SHP77 (cell line): ENCODE measurements at regions not wholly inside any gene's neighbourhood (a gene's known extent, or its start where the extent isn't known, plus 50 kb on each side); places are given as distances from the start of the nearest gene placed in this dataset.
A peak's percentile ranks its signal among the peaks of the same experiment; 100 is the strongest.
"Not testable (repeated sequence)": the region's sequence is repeated elsewhere in the genome, so short reads cannot be mapped to it uniquely, and the experiment has no call there.

Source experiments
- DNase-seq, 2 experiments: peaks; one replicate each; lab custom pipeline; 2025; lab: John Stamatoyannopoulos, UW

DNA sequence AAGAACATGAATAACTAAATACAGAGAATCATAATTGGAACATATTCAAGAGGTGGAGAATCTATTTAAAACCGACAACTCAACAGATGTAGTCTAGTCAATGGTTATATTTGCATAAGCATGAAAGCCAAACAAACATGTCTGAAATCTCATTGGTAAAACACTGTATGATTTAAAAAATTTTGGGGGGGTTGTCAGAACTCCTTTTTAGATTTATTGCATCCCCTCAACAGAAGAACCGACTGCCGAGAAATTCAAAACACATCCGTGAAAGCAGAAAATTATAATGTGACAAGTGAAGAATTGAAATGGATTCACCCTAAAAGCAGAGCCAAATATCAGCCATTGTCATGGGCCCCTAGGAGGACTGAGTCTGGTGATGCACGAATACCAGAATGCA lies 633.4 kb upstream of the KCNMB2 start:
- no peak for DNase-seq

DNA sequence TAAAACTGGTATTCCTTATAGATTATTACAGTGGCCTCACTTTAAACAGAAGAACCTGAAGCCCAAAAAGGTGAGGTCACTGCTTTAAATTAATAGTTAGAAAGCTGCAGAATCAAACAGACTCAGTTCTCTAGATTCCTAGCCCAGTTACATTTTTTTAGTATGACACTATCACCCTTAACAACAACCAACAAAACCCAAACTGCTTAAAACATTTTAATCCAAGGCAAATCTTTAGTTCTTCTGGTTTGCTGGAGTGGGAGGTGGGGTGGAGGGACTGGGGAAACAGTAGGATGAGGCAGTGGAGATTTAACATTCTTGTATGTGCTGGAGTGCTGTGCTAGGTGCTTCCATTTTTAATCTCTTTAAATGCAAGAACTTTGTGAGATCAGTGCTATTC lies 631.6 kb upstream of the KCNMB2 start:
- no peak for DNase-seq

DNA sequence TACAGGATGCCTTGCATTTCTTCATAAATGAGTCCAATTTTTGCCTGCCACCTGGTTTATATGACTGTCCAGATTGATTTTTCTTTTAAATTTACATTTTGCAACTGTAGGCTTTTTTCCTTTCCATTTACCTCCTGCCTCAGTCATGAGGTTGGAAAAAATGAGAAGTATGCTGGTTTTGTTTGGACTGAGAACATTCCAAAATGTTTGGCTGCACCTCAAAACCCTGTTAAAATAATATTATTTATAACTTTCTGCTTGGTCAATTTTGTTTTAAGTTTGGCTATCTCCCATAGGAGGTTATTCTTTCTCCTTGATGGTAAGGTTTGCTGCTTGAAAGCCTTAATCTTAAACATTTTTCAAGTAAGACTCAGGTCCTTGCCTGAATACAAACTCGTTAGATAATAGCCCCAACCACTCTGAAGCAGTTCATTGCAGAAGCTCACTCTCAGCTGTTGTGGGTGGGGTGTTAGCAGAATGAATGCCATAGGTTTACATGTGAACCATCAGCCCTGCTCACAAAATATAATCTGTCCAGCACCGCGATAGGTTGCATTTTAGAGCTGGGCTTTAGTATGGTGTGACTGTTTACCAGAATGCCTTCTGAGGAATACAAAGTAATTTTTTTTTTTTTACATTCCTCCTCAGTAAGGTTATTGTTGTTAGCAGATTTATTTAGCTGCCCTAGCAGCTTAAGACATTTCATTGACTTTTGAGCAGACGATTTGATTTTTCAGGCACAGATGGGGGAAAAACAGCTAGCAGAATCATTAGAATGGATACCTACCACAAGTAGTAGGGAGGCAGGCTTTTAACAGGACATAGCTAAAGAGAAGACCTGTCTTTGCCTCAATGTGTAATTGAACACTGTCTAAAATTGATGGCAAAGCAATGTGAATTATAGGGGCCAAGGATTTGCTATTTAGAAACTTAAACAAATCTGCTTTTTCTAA lies 630.8 kb upstream of the KCNMB2 start:
- DNase-seq, result no peak

DNA sequence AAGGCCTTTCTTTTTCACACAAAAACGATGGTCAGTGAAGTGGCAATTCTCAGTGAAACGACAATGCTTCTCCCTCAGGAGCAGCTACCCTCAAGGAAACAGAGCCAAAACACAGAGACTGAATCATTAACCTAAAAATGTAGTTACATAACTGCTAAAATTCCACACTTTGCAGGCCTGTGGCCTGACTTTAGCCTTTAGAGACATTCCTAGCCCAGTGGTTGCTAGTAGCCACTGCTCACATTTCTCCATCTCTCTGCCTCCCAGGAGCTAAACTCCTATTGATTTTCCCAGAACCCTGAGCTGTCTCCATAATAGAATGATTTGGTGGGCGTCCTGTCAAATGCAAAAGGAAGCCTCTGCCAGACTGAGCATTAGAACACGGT lies 630.1 kb upstream of the KCNMB2 start:
- DNase-seq, result no peak

DNA sequence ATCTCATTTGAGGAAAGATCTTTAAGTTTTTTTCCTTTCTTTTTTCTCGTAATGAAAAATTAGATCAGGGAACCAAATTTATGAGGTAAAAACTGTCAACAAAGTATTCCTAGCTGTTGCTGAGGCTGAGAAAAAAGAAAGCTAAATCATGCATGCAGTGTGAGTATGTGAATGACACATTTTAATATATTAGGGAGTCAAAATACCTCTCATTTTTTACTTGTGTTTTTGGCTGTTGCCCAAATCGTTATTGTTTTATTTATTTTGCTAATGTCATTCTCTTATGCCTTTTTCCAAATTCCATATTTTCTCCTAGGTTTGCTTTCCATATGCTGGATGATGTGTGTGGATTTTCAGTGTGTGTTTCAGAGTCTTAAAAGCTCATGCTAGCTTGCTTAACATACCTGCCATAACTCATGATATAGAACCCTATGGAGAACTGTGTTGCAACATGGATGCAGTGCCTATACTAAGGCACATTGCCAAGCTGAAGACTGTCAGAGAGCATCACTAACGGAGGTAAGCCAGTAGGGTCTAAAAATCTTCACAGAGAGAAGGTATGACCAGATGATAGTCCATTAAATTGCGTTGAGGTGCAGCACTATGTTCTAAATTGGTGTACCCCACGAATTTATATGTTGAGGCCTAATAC lies 629.5 kb upstream of the KCNMB2 start:
- no peak for DNase-seq

DNA sequence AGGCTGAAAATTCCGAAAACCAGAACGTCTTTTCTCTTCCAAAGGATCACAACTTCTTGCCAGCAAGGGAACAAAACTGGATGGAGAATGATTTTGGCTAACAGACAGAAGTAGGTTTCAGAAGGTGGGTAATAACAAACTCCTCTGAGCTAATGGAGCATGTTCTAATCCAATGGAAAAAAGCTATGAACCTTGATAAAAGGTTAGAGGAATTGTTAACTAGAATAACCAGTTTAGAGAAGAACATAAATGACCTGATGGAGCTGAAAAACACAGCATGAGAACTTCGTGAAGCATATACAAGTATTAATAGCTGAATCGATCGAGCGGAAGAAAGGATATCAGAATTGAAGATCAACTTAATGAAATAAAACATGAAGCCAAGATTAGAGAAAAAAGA lies 626.7 kb upstream of the KCNMB2 start:
- DNase-seq, result not testable (repeated sequence)

DNA sequence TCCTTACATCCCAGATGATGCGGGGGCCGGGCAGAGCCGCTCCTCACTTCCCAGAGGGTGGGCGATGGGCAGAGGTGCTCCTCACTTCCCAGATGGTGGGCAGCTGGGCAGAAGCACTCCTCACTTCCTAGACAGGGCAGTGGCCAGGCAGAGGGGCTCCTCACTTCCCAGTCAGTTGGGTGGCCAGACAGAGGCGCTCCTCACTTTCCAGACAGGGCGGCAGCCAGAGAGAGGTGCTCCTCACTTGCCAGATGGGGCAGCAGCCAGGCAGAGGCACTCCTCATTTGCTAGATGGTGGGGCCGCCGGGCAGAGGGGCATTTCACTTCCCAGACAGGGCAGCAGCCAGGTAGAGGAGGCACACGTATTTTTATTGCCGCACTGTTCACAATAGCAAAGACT lies 622.0 kb upstream of the KCNMB2 start:
- DNase-seq, result no peak

DNA sequence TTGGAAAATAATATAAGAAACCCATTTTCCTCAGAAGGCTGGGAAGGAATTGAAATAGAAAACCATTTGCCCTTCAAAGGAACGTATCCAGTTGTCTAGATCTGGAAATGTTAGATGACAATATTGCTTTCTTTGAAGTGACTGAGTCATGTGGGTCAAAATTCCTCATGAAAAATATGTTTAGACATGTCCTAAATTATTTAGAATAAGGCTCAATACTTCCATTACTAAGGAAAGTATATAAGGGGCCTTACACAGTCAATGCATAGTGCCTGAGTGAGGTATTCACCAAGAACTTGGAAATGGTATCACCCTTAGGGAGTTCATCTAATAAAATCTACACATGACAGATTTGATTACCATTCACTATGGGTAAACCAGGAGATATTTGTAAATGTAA lies 619.8 kb upstream of the KCNMB2 start:
- no peak for DNase-seq

DNA sequence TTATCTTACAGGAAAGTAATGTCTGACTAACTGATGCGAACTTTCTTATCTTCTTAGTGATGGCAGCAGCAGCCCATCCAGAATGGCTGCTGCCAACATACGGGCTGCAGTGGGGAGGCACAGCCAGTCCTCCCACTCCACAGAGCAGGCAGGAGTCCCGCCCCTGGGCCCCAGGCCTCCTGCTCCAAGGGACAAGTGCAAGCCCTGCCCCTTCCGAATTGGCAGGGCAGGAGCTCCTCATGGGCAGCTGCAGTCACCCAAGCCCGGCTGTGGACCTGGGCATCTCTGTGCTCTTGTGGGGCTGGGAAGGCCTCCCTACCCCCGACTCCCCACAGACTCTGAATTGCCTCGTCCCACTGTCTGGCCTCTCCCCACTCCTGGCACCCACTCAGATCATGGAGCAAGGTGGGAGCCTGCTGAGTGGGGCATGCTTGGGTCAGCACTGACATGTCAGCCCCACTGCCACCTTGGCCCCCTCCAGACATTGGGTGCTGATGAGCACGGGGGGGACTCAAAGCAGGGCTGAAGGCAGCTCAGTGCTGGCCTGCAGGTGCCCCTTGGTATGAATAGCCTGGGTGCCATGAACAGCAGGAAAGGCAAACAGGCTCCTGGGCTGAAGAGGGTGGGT lies 618.9 kb upstream of the KCNMB2 start:
- no peak for DNase-seq

DNA sequence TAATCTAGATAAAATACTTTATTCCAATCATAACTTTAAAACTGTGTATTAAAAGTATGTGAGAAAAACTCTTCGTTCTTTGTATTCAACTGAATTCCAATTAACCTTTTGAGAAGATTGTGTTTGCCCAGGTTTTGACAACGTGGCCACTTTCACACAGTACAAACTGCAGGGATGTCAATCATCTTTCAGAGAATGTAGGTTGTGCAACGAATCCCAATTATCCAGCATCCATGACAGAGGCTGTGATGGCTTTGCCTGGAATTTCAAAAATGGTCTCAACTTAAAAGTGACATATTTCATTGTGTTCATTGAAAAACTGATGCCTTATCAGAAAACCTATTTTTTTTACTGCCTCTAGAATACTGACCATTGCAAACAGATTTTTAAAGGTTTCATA lies 615.1 kb upstream of the KCNMB2 start:
- no peak for DNase-seq

DNA sequence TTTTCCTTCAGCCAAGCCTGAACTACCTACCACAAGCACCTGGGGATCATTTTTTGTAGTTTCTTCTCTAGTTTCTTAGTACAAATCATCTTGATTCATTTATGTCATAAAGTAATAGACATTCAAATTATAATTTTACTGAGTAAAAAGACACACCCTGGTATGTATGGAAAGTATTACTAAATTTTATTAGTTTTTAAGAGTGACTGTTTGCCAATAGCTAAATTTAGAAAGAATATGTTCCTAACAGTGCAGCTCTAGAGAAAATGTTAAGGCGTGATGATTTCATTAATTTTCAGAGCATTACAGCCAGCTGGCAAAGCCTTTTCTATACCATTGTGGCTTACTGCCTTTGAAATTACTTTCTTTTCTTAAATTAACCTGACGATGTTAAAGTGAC lies 612.0 kb upstream of the KCNMB2 start:
- DNase-seq, result no peak

DNA sequence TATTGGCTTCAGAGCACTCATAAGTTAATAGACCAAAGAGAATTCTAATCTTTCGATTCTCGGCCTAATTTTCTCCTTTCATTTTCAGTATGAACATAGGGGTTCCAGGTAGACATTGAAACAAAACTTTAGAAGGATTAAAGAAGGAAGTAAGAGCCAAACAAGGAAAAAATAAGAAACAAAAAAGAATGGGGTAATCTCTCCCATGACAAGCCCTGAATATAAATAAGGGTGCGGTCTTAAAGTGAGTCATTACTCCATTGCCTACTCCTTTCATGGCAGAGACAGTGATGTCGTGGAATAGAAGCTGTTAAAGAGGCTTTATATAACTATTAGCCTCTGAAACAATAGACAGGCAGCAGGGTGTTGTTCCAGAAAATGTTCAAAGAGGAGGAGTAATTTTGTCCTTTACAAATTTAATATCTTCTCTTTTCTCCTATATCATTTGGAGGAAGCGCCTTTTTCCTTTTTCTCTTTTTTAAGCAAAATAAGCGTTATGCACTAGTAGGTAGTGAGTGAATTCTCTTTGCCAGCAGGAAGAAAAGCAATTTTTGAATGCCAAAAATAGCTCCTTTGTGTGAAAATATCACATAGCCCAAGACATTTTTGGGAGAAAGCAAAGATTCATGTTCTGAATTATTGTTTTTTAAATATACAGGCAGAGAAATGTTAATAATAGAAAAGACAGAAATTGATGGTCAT lies 607.9 kb upstream of the KCNMB2 start:
- no peak for DNase-seq

DNA sequence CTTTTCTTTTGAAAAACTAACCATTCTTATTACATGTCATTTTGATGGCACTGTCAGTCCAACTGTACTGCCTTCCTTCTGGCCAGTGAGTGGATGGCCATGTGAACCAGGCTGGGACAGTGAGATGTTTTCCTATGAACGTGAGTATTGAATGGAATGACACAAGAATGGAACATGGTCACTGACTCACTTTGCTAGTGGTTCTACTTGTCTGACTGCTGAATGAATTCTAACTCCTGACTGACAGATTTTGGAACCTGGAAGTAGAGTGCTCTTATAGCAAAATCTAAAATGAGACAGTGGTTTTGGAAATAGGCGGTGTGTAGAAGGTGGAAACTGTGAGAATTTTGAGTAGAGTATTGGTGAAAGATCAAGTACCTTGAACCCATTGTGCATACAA lies 606.9 kb upstream of the KCNMB2 start:
- DNase-seq, result no peak

DNA sequence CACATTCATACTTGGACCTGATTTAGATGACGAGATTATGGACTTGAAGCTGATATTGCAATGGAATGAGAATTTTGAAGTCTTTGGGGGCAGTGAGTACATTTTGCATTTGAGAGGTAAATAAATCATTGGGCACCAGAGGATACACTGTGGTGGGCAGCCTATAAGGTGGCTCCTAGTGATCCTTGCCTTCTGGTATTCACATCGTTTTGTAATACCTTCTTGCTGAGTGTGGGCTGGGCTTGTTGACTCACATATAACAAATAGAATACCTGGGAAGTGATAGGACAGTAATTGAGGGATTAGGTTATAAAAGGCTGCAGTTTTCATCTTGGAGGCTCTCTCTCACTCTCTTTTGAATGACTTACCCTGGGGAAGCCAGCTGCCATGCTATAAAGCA lies 605.5 kb upstream of the KCNMB2 start:
- DNase-seq, result no peak

DNA sequence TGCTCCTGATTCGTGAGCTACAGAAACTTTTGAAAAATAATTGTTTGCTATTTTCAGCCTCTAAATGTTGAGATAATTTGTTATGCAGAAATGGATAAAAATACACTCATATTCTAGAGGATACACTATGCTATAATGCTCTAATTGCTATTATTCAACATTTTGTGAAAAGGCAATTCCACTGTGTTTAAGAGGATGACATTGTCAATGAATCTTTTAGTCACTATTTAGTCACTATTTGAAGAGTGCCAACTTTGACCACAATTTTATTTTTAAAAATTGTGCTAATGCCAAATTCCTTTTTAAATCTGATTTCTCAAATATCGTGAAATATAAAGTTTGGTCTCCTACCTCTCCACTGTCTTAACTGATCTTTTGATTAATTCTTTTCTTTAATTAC lies 604.9 kb upstream of the KCNMB2 start:
- DNase-seq, result no peak

DNA sequence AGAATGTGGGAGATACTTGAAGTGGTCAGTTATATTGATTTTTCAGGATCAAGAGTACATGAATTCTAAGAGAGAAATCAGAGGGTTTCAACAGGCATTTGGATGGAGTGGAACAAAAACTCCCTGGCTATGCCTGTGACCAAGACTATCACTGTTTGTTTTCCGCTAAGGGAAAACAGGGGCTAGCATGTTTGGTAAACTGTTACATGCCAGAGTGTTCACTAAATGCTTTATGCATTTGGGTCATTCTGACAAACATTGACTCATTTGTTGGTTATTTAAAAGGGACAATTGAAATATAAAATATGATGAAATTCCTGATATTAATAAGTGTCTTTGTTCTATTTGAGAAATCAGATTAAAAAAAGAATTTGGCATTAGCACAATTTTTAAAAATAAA lies 603.9 kb upstream of the KCNMB2 start:
- no peak for DNase-seq

DNA sequence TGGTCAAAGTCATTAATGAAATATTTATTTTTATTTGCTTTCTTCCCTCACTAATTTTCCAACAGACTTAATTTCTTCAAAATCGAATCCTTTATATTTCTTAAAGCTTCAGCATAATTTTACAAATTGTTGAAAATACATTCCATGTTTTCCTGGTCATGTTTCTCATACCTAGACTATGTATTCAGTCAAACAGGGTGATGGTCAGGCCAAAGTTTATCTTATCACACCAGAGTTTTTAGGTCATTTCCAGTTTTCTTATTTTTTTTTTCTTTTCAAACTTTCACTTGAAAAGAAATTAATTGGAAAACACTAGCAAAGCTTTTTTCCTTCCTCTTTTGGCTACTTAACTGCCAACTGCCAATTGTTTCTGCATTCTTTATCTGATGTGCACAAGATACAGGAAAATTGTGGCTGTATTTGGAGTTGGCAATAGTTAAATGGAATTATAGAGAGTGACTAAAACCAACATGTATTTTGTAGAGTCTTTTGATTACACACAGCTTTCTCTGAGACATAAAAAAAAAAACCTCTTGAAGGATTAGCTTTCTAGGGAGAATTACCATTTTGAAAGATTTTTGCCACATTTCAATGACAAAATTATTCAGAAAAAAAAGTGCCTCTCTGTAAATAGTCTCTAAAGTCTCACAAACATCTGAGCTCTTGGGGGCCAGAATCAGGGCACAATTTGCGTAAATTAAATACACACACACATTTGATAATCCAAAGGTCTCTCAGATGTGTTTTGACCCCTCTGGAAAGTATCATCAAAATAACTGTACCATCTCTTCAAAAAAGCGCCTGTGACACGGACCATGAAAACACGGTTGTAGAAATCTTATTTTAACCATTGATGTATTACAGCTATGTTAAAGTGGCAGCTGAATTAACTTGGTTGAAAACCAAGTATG lies 603.2 kb upstream of the KCNMB2 start:
- DNase-seq, result no peak

DNA sequence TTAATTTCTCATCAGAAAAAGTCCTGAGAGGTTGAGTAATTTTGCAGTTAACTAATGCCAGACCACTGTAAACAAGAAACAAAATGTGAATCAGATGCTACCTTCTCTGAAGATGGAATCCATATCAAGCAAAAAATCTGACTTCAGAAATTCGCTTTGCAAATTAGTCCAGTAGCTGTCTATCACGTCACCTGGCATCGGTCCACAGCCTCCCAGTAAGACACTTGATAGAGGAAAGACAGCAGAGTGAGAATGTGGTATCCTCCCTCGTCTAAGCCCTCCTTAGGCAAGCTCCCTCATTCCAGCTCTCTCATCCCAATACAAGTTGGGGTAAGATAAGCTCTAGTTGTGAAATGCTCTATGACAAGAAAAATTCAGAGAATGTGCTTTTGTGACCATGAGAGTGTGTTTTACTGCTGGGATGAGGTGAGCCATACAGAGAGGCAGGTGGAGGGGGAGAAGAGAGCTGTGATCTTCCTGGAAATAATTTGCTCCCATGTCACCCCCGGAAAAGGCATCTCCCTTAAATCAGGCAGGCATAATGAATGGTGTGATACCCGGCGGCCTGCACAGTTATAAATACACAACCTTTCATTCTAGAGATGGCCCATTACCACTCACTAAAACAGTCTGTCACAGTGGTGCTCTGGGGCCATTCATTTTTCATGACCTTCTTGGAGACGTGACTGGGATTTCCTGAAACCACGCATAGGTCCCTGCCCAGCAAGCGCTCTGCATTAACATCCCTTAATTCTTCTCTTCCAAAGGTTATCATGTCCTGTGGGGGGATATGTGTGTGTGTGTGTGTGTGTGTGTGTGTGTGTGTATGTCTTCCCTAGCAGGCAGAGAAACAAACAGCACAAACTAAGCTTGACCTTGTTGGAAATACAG lies 602.0 kb upstream of the KCNMB2 start:
- peak; percentile 5 to 35 for DNase-seq

DNA sequence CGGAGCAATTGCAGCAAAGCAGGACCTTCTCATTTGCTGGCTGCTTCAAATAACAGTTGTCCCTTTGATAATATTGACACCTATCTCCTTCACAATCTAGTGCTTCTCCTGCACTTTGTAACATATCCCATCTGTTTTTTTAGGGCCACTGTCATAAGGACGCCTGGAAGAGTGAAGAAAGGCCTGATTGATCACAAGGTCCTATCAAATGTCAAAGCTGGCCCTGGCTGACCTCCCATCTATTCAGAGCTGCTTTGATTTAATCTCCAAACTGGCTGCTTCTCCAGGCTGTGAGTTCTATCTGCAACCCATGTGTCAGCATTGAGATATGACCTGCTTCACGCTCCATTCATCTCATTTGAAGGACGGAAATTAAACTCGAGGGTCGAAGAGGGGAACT lies 601.2 kb upstream of the KCNMB2 start:
- DNase-seq, result peak; percentile 57 to 78

DNA sequence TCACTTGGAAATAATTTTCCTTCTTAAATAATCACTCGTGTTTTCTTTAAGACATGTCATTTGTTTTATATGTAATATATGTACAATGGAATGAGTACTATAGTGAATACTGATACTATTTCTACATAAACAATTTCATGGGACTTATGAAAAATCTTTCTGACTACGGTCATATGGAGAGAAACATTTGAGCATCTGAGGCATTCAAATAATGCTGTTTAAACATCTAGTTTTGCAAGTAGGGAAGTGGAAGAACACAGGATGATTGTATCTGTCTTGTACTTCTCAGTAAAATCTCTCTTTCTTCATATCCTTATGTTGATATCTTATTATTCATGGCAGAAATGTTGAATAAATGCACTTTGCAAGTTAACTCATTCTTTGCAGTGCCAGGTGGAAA lies 599.5 kb upstream of the KCNMB2 start:
- no peak for DNase-seq
